H1 (cell line): ENCODE measurements at regions not wholly inside any gene's neighbourhood (a gene's known extent, or its start where the extent isn't known, plus 50 kb on each side); places are given as distances from the start of the nearest gene placed in this dataset.

Source experiments
- CTCF ChIA-PET: fragments of 300-600 bp; sonication (Branson Sonifier 250); formaldehyde crosslinking; loops from one replicate; lab custom pipeline; 2021; ENCODE audit not compliant: partially characterized antibody; lab: Charles Lee
- POLR2A ChIA-PET: fragments of 300-600 bp; sonication (Branson Sonifier 250); formaldehyde crosslinking; loops from one replicate; lab custom pipeline; 2021; ENCODE audit warnings: inconsistent platforms; ENCODE audit not compliant: partially characterized antibody; lab: Charles Lee
- DNase-seq, 2 experiments: peaks; one replicate each; pipeline versions ENCODE4 v3.0.0 to v3.0.0-alpha.2; 2010 to 2022; ENCODE audit warnings: low spot score in 2 of 2, low read depth in 1 of 2, mixed read lengths in 1 of 2
- FAIRE-seq: peaks from 2 replicates; lab custom pipeline; 2011; peaks lifted over from hg19 to GRCh38; lab: Jason Lieb, UNC
- H2AFZ ChIP-seq: 2 replicates; pipeline ENCODE4 v1.8.1; 2012; ENCODE audit warnings: low read length, inconsistent platforms
- H2AK5ac ChIP-seq: 2 replicates; pipeline ENCODE4 v1.6.1; 2013; ENCODE audit warnings: low read depth, low read length
- H2BK120ac ChIP-seq: replicated peaks from 2 replicates; pipeline ENCODE3; 2013; ENCODE audit warnings: low read depth, low read length, inconsistent platforms
- H2BK12ac ChIP-seq: 2 replicates; pipeline ENCODE4 v1.6.1; 2013; ENCODE audit warnings: low read depth, low read length
- H2BK15ac ChIP-seq: 2 replicates; pipeline ENCODE4 v1.6.1; 2013; ENCODE audit warnings: low read length
- H2BK20ac ChIP-seq: 2 replicates; pipeline ENCODE4 v1.6.1; 2013; ENCODE audit warnings: low read length
- H2BK5ac ChIP-seq: 2 replicates; pipeline ENCODE4 v1.6.1; 2013; ENCODE audit warnings: low read depth, low read length
- H3K14ac ChIP-seq: 2 replicates; pipeline ENCODE4 v1.6.1; 2013; ENCODE audit warnings: inconsistent platforms; ENCODE audit not compliant: insufficient read length
- H3K18ac ChIP-seq: 2 replicates; pipeline ENCODE4 v1.6.1; 2013; ENCODE audit warnings: low read length; ENCODE audit errors: extremely low read depth
- H3K23ac ChIP-seq: 2 replicates; pipeline ENCODE4 v1.6.1; 2013; ENCODE audit warnings: inconsistent platforms; ENCODE audit not compliant: insufficient read length
- H3K23me2 ChIP-seq: 2 replicates; pipeline ENCODE4 v1.6.1; 2013; ENCODE audit warnings: low read depth, low read length
- H3K27ac ChIP-seq: 2 replicates; pipeline ENCODE4 v1.6.1; 2011; ENCODE audit warnings: low read depth, low read length, inconsistent platforms
- H3K27me3 ChIP-seq, 4 experiments: replicated peaks in 1 of 4; 1 replicate in 1 of 4; 2 replicates in 3 of 4; pipeline versions ENCODE4 v1.6.1 to v1.8.1; 2011 to 2013; ENCODE audit warnings: low read length in 3 of 4, mild to moderate bottlenecking in 3 of 4, inconsistent platforms in 2 of 4, mixed read lengths in 2 of 4, moderate library complexity in 1 of 4; ENCODE audit not compliant: control insufficient read depth in 3 of 4, insufficient read depth in 3 of 4; ENCODE audit errors: extremely low read depth in 1 of 4
- H3K36me3 ChIP-seq, 4 experiments: 2 replicates each; pipeline versions ENCODE4 v1.6.1 to v1.8.1; 2011 to 2013; ENCODE audit warnings: mild to moderate bottlenecking in 4 of 4, low read length in 3 of 4, moderate library complexity in 2 of 4, control low read depth in 1 of 4, inconsistent platforms in 1 of 4; ENCODE audit not compliant: insufficient read depth in 4 of 4, control insufficient read depth in 2 of 4
- H3K4ac ChIP-seq: replicated peaks from 2 replicates; pipeline ENCODE3; 2013; ENCODE audit warnings: low read length, low read depth, mixed read lengths, inconsistent platforms; ENCODE audit not compliant: insufficient read length
- H3K4me1 ChIP-seq, 4 experiments: replicated peaks in 1 of 4; 1 replicate in 1 of 4; 2 replicates in 3 of 4; pipeline versions ENCODE4 v1.6.1 to v1.8.1; 2011 to 2013; ENCODE audit warnings: low read length in 3 of 4, inconsistent platforms in 2 of 4, mixed read lengths in 1 of 4; ENCODE audit not compliant: insufficient read depth in 4 of 4, control insufficient read depth in 3 of 4
- H3K4me2 ChIP-seq, 2 experiments: 2 replicates each; pipeline versions ENCODE4 v1.6.1 to v1.8.1; 2011 to 2013; ENCODE audit warnings: low read depth in 2 of 2, low read length in 2 of 2, control low read depth in 1 of 2, inconsistent platforms in 1 of 2, mild to moderate bottlenecking in 1 of 2; ENCODE audit not compliant: insufficient read depth in 1 of 2
- H3K4me3 ChIP-seq, 4 experiments: fragments of 200-600, 300-600 bp in 1 of 4; sonication (generic), shearing (Covaris generic), sonication (Bioruptor Twin) in 1 of 4; 2 replicates each; pipeline versions ENCODE4 v1.5.1 to v1.8.1; 2011 to 2016; ENCODE audit warnings: low read length in 4 of 4, low read depth in 3 of 4, control low read depth in 2 of 4, inconsistent platforms in 2 of 4, mild to moderate bottlenecking in 2 of 4, mixed read lengths in 1 of 4, moderate library complexity in 1 of 4; ENCODE audit not compliant: insufficient read depth in 2 of 4; ENCODE audit errors: extremely low read depth in 1 of 4
- H3K56ac ChIP-seq: replicated peaks from 2 replicates; pipeline ENCODE3; 2013; ENCODE audit warnings: low read depth, mild to moderate bottlenecking, mixed read lengths, low read length, inconsistent platforms; ENCODE audit not compliant: insufficient read length
- H3K79me1 ChIP-seq: 2 replicates; pipeline ENCODE4 v1.6.1; 2013; ENCODE audit warnings: low read depth, low read length, control low read depth
- H3K79me2 ChIP-seq, 2 experiments: 2 replicates each; pipeline versions ENCODE4 v1.6.1 to v1.8.1; 2012 to 2013; ENCODE audit warnings: low read length in 2 of 2, mild to moderate bottlenecking in 2 of 2, inconsistent platforms in 1 of 2; ENCODE audit not compliant: insufficient read depth in 2 of 2, control insufficient read depth in 1 of 2
- H3K9ac ChIP-seq, 4 experiments: replicated peaks in 1 of 4; 1 replicate in 1 of 4; 2 replicates in 3 of 4; pipeline versions ENCODE4 v1.6.1 to v1.8.1; 2011 to 2013; ENCODE audit warnings: low read depth in 3 of 4, low read length in 3 of 4, control low read depth in 2 of 4, mild to moderate bottlenecking in 2 of 4, moderate library complexity in 2 of 4, inconsistent platforms in 1 of 4; ENCODE audit errors: extremely low read depth in 1 of 4
- H3K9me3 ChIP-seq, 2 experiments: 2 replicates each; pipeline versions ENCODE4 v1.6.1 to v1.8.1; 2012 to 2013; ENCODE audit warnings: mild to moderate bottlenecking in 2 of 2, moderate library complexity in 2 of 2, control low read depth in 1 of 2, inconsistent platforms in 1 of 2, low read depth in 1 of 2, low read length in 1 of 2, mixed read lengths in 1 of 2; ENCODE audit not compliant: insufficient read depth in 2 of 2
- H4K20me1 ChIP-seq, 2 experiments: replicated peaks in 1 of 2; 2 replicates each; pipeline versions ENCODE3 to v1.8.1; 2011 to 2013; ENCODE audit warnings: inconsistent platforms in 2 of 2, low read length in 2 of 2, mild to moderate bottlenecking in 1 of 2; ENCODE audit not compliant: insufficient read depth in 2 of 2, control insufficient read depth in 1 of 2
- H4K5ac ChIP-seq: 2 replicates; pipeline ENCODE4 v1.6.1; 2013; ENCODE audit warnings: low read length, low read depth, mixed read lengths, inconsistent platforms; ENCODE audit not compliant: insufficient read length
- H4K8ac ChIP-seq: 2 replicates; pipeline ENCODE4 v1.8.0; 2013; ENCODE audit warnings: mild to moderate bottlenecking, moderate library complexity, low read length, inconsistent platforms; ENCODE audit not compliant: insufficient read depth; ENCODE audit errors: extremely low read depth
- H4K91ac ChIP-seq: replicated peaks from 2 replicates; pipeline ENCODE3; 2013; ENCODE audit warnings: low read length, mixed read lengths, inconsistent platforms; ENCODE audit not compliant: insufficient read length
- ASH2L ChIP-seq: fragments of 200-600, 300-600 bp; sonication (generic); IDR thresholded peaks from one replicate; pipeline ENCODE4 v1.7.1; 2017; ENCODE audit warnings: low read length
- CHD1 ChIP-seq: IDR thresholded peaks from 2 replicates; pipeline ENCODE4 v1.6.1; 2012; ENCODE audit warnings: low read depth, low read length, improper control_type of control experiment
- CHD2 ChIP-seq: IDR thresholded peaks from 2 replicates; pipeline ENCODE4 v1.6.1; 2012; ENCODE audit warnings: low read length, improper control_type of control experiment
- EZH2 ChIP-seq: fragments of 200-600 bp; sonication (generic); IDR thresholded peaks from 2 replicates; pipeline ENCODE4 v1.7.1; 2012; ENCODE audit warnings: low read depth, mild to moderate bottlenecking, moderate library complexity, low read length, inconsistent platforms; ENCODE audit not compliant: severe bottlenecking
- HDAC6 ChIP-seq: IDR thresholded peaks from one replicate; pipeline ENCODE4 v1.7.1; 2012; ENCODE audit warnings: low read depth, mild to moderate bottlenecking, inconsistent platforms, low read length, moderate library complexity
- KDM1A ChIP-seq: fragments of 200-600, 300-600 bp; sonication (generic); IDR thresholded peaks from 2 replicates; pipeline ENCODE4 v1.7.1; 2016; ENCODE audit warnings: mild to moderate bottlenecking, low read length, borderline replicate concordance
- POLR2AphosphoS5 ChIP-seq: IDR thresholded peaks from 2 replicates; pipeline ENCODE4 v1.6.1; 2011; ENCODE audit warnings: low read depth, low read length
- RFX5 ChIP-seq: IDR thresholded peaks from 2 replicates; pipeline ENCODE4 v1.6.1; 2011; ENCODE audit warnings: low read depth, low read length, improper control_type of control experiment, borderline replicate concordance
- SP4 ChIP-seq: IDR thresholded peaks from 2 replicates; pipeline ENCODE4 v1.6.1; 2012; ENCODE audit warnings: low read length, inconsistent platforms
- WGBS, 2 experiments: shearing (Covaris generic) in 1 of 2; methylation state at CpG; one replicate each; pipeline versions ENCODE4 v1.1.6 to v1.1.7; 2013 to 2015; ENCODE audit warnings: low lambda C conversion rate in 2 of 2, mixed read lengths in 2 of 2, inconsistent platforms in 1 of 2, low coverage in 1 of 2, missing lambda C conversion rate in 1 of 2; ENCODE audit not compliant: insufficient replicate concordance in 2 of 2, insufficient coverage in 1 of 2, insufficient read length in 1 of 2; ENCODE audit errors: extremely low coverage in 1 of 2, missing lambda C conversion rate in 1 of 2; 5-methylcytosine and 5-hydroxymethylcytosine counted together
- TF ChIP-seq, protein P1 (sequence below): IDR thresholded peaks from 2 replicates; pipeline ENCODE4 v1.6.1; 2011; ENCODE audit warnings: low read depth, mild to moderate bottlenecking, low read length; ENCODE audit not compliant: insufficient read depth

- TF ChIP-seq POLR2AphosphoS5 (no peak), EZH2 (no peak), CHD1 (no peak), SP4 (no peak), CHD2 (no peak), HDAC6 (no peak), ASH2L (no peak), RFX5 (no peak), KDM1A (no peak)
- TF ChIP-seq, protein P1, sequence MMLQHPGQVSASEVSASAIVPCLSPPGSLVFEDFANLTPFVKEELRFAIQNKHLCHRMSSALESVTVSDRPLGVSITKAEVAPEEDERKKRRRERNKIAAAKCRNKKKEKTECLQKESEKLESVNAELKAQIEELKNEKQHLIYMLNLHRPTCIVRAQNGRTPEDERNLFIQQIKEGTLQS: no peak
- no peaks in the 10 kb centered on the region for H3K27me3 ChIP-seq
- H2BK20ac ChIP-seq: no peak overlapping the region
- no peak overlapping the region for H2BK120ac ChIP-seq
- no peak for DNase-seq
- no peak overlapping the region for H3K23ac ChIP-seq
- H2AFZ ChIP-seq: no peak overlapping the region
- H3K27ac ChIP-seq: no peak overlapping the region
- CTCF ChIA-PET: interaction anchor here (0.7 kb wide), 1 partner anchor 87 kb away, joined by 3 read pairs; no protein-coding TSS in a partner anchor
- no peak overlapping the region for H3K4me2 ChIP-seq
- no peak overlapping the region for H2BK12ac ChIP-seq
- POLR2A ChIA-PET: no interaction called here
- H3K9ac ChIP-seq: no peak overlapping the region
- no peak overlapping the region for H4K91ac ChIP-seq
- H3K14ac ChIP-seq: no peak overlapping the region
- H4K5ac ChIP-seq: no peak overlapping the region
- no peak overlapping the region for H3K18ac ChIP-seq
- H3K79me1 ChIP-seq: no peaks in the 10 kb centered on the region
- no peak overlapping the region for H3K4me3 ChIP-seq
- no peaks in the 10 kb centered on the region for H3K79me2 ChIP-seq
- no peaks in the 10 kb centered on the region for H4K20me1 ChIP-seq
- no peak overlapping the region for H2BK15ac ChIP-seq
- no peak overlapping the region for H3K56ac ChIP-seq
- 96% methylated on average over 4 of the region's 4 CpGs; no CpG with 5 or more reads in 1 of the 2 experiments for WGBS, 2 experiments
- H3K4ac ChIP-seq: no peak overlapping the region
- H3K36me3 ChIP-seq: no peaks in the 10 kb centered on the region
- no peaks in the 10 kb centered on the region for H3K9me3 ChIP-seq
- no peaks in the 10 kb centered on the region for H3K4me1 ChIP-seq
- no peak for FAIRE-seq
- H4K8ac ChIP-seq: no peak overlapping the region
- no peak overlapping the region for H2AK5ac ChIP-seq
- H3K23me2 ChIP-seq: no peaks in the 10 kb centered on the region
- H2BK5ac ChIP-seq: no peak overlapping the region
Measured at GRCh38 chr17:12390631-12391030, 275.1 kb upstream of the MYOCD start.
